HG03175 (cell line): ENCODE measurements at regions not wholly inside any gene's neighbourhood (a gene's known extent, or its start where the extent isn't known, plus 50 kb on each side); places are given as distances from the start of the nearest gene placed in this dataset.
"Not testable (repeated sequence)": the region's sequence is repeated elsewhere in the genome, so short reads cannot be mapped to it uniquely, and the experiment has no call there.

Source experiments
- ATAC-seq: cut with Tn5 transposase; IDR thresholded peaks from one replicate; pipeline ENCODE4 v1.9.1; 2021; ENCODE audit warnings: mild to moderate bottlenecking, moderate library complexity; ENCODE audit not compliant: unreplicated experiment

GRCh38 chrY:3491423-3491822 is 87.4 kb upstream of the TGIF2LY start:
- not testable (repeated sequence) for ATAC-seq

- not testable (repeated sequence) for ATAC-seq
These were observed 84.3 kb upstream of the TGIF2LY start for GRCh38 chrY:3494539-3494938.

- peak; percentile 96 for ATAC-seq
These were observed 51.8 kb upstream of the TGIF2LY start for GRCh38 chrY:3527040-3527439.
